ENCODE measurements at regions not wholly inside any gene's neighbourhood (a gene's known extent, or its start where the extent isn't known, plus 50 kb on each side); places are given as distances from the start of the nearest gene placed in this dataset.
"Not testable (repeated sequence)": the region's sequence is repeated elsewhere in the genome, so short reads cannot be mapped to it uniquely, and the experiment has no call there.

DNA sequence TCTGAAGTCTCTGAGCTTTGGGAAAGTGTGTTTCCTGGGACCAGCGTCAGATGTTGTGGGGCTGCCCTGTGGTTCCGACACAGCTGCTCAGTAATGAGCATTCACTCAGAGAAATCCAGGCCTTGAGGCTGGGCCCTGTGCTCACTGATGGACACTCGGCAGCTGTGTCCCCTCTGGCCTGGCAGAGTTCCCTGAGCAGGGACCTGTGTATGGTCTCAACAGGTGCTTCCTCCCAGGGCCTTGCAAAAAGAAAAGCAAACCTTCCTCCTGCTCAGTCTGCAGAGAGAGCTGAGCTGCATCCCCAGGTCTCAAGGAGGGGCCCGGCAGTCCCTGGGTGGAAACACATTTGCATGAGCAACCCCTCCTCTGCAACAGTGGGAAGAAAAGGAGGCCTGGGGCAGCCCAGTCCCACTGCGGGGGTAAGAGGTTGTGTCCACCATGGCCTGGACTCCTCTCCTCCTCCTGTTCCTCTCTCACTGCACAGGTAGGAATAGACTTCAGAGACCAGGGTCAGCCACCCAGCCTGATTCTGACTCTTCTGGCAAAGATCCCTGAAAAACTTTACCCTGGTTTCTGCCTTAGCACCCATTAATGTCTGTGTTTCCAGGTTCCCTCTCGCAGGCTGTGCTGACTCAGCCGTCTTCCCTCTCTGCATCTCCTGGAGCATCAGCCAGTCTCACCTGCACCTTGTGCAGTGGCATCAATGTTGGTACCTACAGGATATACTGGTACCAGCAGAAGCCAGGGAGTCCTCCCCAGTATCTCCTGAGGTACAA, 131.2 kb downstream of the VPREB1 start:
- intact Hi-C loops (cut with DNase I) = loop anchor here in 2 of 4 donors (1.0 to 2.0 kb wide), 2 partner anchors 23 kb away; no protein-coding TSS in a partner anchor

DNA sequence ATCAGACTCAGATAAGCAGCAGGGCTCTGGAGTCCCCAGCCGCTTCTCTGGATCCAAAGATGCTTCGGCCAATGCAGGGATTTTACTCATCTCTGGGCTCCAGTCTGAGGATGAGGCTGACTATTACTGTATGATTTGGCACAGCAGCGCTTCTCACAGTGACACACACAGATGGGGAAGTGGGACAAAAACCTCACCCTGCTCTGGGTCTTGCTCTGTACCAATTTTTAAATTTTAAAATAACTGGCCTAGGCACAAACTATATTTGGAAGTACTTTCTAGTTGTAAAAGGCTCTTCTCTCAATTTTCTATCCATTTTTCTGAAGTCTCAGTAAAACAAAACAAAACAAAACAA, 131.7 kb downstream of the VPREB1 start:
- no peaks in the 10 kb centered on the region for H3K9me3 ChIP-seq
- H3K36me3 ChIP-seq = no peaks in the 10 kb centered on the region
- H3K27ac ChIP-seq = no peak overlapping the region
- DNase-seq = no peak
- no peaks in the 10 kb centered on the region for H3K27me3 ChIP-seq
- TF ChIP-seq EP300 (IDR thresholded peaks at IDR 0.05) = no peak
- TF ChIP-seq, protein P1, sequence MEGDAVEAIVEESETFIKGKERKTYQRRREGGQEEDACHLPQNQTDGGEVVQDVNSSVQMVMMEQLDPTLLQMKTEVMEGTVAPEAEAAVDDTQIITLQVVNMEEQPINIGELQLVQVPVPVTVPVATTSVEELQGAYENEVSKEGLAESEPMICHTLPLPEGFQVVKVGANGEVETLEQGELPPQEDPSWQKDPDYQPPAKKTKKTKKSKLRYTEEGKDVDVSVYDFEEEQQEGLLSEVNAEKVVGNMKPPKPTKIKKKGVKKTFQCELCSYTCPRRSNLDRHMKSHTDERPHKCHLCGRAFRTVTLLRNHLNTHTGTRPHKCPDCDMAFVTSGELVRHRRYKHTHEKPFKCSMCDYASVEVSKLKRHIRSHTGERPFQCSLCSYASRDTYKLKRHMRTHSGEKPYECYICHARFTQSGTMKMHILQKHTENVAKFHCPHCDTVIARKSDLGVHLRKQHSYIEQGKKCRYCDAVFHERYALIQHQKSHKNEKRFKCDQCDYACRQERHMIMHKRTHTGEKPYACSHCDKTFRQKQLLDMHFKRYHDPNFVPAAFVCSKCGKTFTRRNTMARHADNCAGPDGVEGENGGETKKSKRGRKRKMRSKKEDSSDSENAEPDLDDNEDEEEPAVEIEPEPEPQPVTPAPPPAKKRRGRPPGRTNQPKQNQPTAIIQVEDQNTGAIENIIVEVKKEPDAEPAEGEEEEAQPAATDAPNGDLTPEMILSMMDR (IDR thresholded peaks at IDR 0.05) = no peak
- TF ChIP-seq POLR2A (IDR thresholded peaks at IDR 0.05) = no peak
- intact Hi-C loops (cut with DNase I) = loop anchor here in 1 of 4 donors (1.0 kb wide), 1 partner anchor 24 kb away; no protein-coding TSS in a partner anchor
- no peak overlapping the region for H3K4me3 ChIP-seq
- 72 to 92% (median 82%) methylated on average over 3 of the region's 3 CpGs for WGBS, 3 donors
- H3K4me1 ChIP-seq (ENCODE audit: insufficient read depth) = no peaks in the 10 kb centered on the region

More for the DNA sequence above, 131.2 kb downstream of the VPREB1 start:
- Histone ChIP-seq H3K9me3 (no peaks in the 10 kb centered on the region), H3K36me3 (no peaks in the 10 kb centered on the region), H3K4me3 (no peak overlapping the region), H3K27ac (no peak overlapping the region), H3K27me3 (no peaks in the 10 kb centered on the region), H3K4me1 (ENCODE audit: insufficient read depth) (peaks cover 3% of the 10 kb centered on the region)
- WGBS, 3 donors = 60 to 82% (median 72%) methylated on average over 7 of the region's 7 CpGs
- no peak for DNase-seq
- TF ChIP-seq, protein P1 (IDR thresholded peaks at IDR 0.05) = no peak
- TF ChIP-seq POLR2A (IDR thresholded peaks at IDR 0.05) = no peak
- no peak for TF ChIP-seq EP300 (IDR thresholded peaks at IDR 0.05)

DNA sequence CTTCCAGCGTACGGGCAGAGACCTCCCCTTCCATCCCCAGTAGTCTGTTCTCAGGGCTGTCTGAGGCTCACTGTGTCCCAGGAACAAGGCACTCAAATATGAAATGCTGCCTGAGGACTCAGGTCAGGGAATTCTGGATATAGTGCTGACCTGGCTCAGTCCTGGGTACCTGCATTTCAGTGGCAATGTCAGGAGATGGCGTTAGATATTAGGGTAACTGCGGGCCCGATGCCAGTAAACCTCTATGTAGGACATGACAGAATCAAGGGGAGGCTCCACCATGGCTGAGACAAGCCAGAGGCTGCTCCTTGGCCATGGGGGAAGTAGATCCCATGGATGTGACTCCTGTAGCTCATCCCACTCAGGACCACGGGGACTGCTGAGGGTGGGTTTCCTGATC, 131.7 kb downstream of the ZNF280B start:
- not testable (repeated sequence) for H3K27ac ChIP-seq; H3K4me1 ChIP-seq (ENCODE audit: insufficient read depth); H3K4me3 ChIP-seq; DNase-seq; H3K27me3 ChIP-seq; H3K9me3 ChIP-seq; H3K36me3 ChIP-seq
- 64 to 71% (median 68%) methylated on average over 6 of the region's 6 CpGs for WGBS, 3 donors
- intact Hi-C loops (cut with DNase I) = loop anchor here in 1 of 4 donors (1.0 kb wide), 1 partner anchor 25 kb away; no protein-coding TSS in a partner anchor

DNA sequence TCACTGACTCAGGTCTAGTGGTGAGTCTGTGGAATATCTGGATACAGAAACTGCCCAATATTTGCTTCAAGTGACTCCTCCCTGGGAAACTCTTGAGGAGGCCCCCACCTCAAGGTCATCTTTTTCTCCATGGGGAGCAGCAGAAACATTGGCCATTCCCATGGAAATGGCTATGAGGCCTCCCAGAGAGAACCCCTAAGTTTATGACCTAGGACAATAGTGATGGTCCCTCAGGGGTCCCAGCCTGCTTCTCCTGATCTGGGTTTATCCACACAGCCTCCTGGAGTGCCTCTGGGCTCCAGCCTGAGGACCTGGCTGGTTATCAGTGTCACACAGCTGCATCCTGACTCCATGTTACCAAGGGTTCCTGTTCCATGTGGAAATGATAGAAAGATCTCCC, 131.2 kb downstream of the ZNF280B start:
- Histone ChIP-seq H3K27me3 (no peaks in the 10 kb centered on the region), H3K4me1 (ENCODE audit: insufficient read depth) (no peaks in the 10 kb centered on the region), H3K4me3 (no peak overlapping the region), H3K9me3 (no peaks in the 10 kb centered on the region), H3K36me3 (no peaks in the 10 kb centered on the region), H3K27ac (no peak overlapping the region)
- TF ChIP-seq POLR2A (IDR thresholded peaks at IDR 0.05) (no peak), EP300 (IDR thresholded peaks at IDR 0.05) (no peak)
- TF ChIP-seq, protein P1 (IDR thresholded peaks at IDR 0.05) = no peak
- intact Hi-C loops (cut with DNase I) = no loop called here
- DNase-seq = no peak

Data from ovary (tissue), 7 donors.